HEK293 (cell line): ENCODE measurements at regions not wholly inside any gene's neighbourhood (a gene's known extent, or its start where the extent isn't known, plus 50 kb on each side); places are given as distances from the start of the nearest gene placed in this dataset.

Experiments used
- BCL11A ChIP-seq: fragments of 450-650 bp; formaldehyde crosslinking; IDR thresholded peaks from 2 replicates; pipeline ENCODE4 v1.5.1; 2016; ENCODE audit warnings: low read depth, missing biosample characterization, missing genetic modification characterization
- EGR2 ChIP-seq: fragments of 450-650 bp; formaldehyde crosslinking; IDR thresholded peaks from 2 replicates; pipeline ENCODE4 v1.5.1; 2016; ENCODE audit warnings: low read depth, missing biosample characterization, missing genetic modification characterization
- GLIS1 ChIP-seq: fragments of 450-650 bp; formaldehyde crosslinking; IDR thresholded peaks from 2 replicates; pipeline ENCODE4 v1.5.1; 2016; ENCODE audit warnings: missing biosample characterization, missing genetic modification characterization
- HOXD13 ChIP-seq: sonication (generic); formaldehyde crosslinking; IDR thresholded peaks from 2 replicates; pipeline ENCODE4 v1.8.0; 2022; ENCODE audit warnings: missing genetic modification reagents, borderline replicate concordance
- IKZF3 ChIP-seq: fragments of 450-650 bp; IDR thresholded peaks from 2 replicates; pipeline ENCODE4 v1.5.0; 2018; ENCODE audit warnings: missing biosample characterization, mild to moderate bottlenecking, missing genetic modification characterization, moderate library complexity
- OSR2 ChIP-seq: fragments of 450-650 bp; formaldehyde crosslinking; IDR thresholded peaks from 2 replicates; pipeline ENCODE4 v1.5.1; 2016; ENCODE audit warnings: missing biosample characterization, missing genetic modification characterization
- SCRT1 ChIP-seq: fragments of 450-650 bp; formaldehyde crosslinking; IDR thresholded peaks from 2 replicates; pipeline ENCODE4 v1.5.1; 2016; ENCODE audit warnings: missing biosample characterization, missing genetic modification characterization, borderline replicate concordance
- SP3 ChIP-seq: fragments of 450-650 bp; formaldehyde crosslinking; IDR thresholded peaks from 2 replicates; pipeline ENCODE4 v1.5.1; 2016; ENCODE audit warnings: missing biosample characterization, missing genetic modification characterization
- TCF7L2 ChIP-seq: IDR thresholded peaks from 2 replicates; pipeline ENCODE4 v1.6.1; 2011; ENCODE audit warnings: low read depth, mild to moderate bottlenecking, inconsistent platforms, low read length, moderate library complexity, borderline replicate concordance
- YY2 ChIP-seq: fragments of 450-650 bp; formaldehyde crosslinking; IDR thresholded peaks from 2 replicates; pipeline ENCODE4 v1.5.1; 2016; ENCODE audit warnings: missing biosample characterization, missing genetic modification characterization
- ZBTB20 ChIP-seq: fragments of 450-650 bp; formaldehyde crosslinking; IDR thresholded peaks from 2 replicates; pipeline ENCODE4 v1.5.1; 2016; ENCODE audit warnings: missing biosample characterization, missing genetic modification characterization
- ZBTB21 ChIP-seq: fragments of 450-650 bp; formaldehyde crosslinking; IDR thresholded peaks from 2 replicates; pipeline ENCODE4 v1.5.1; 2017; ENCODE audit warnings: missing biosample characterization, missing genetic modification characterization
- ZBTB7A ChIP-seq: fragments of 450-650 bp; formaldehyde crosslinking; IDR thresholded peaks from 2 replicates; pipeline ENCODE4 v1.5.1; 2016; ENCODE audit warnings: low read depth, missing biosample characterization, missing genetic modification characterization
- ZFP41 ChIP-seq: fragments of 450-650 bp; formaldehyde crosslinking; IDR thresholded peaks from 2 replicates; pipeline ENCODE4 v1.5.1; 2016; ENCODE audit warnings: missing biosample characterization, missing genetic modification characterization, borderline replicate concordance
- ZNF146 ChIP-seq: fragments of 450-650 bp; formaldehyde crosslinking; IDR thresholded peaks from 2 replicates; pipeline ENCODE4 v1.5.1; 2016; ENCODE audit warnings: missing biosample characterization, missing genetic modification characterization
- ZNF157 ChIP-seq: fragments of 450-650 bp; formaldehyde crosslinking; IDR thresholded peaks from 2 replicates; pipeline ENCODE4 v1.5.1; 2016; ENCODE audit warnings: missing biosample characterization, missing genetic modification characterization
- ZNF184 ChIP-seq: fragments of 450-650 bp; IDR thresholded peaks from 2 replicates; pipeline ENCODE4 v1.5.1; 2018; ENCODE audit warnings: missing biosample characterization, mild to moderate bottlenecking, missing genetic modification characterization
- ZNF214 ChIP-seq: fragments of 450-650 bp; formaldehyde crosslinking; IDR thresholded peaks from 2 replicates; pipeline ENCODE4 v1.5.1; 2017; ENCODE audit warnings: missing biosample characterization, mild to moderate bottlenecking, missing genetic modification characterization, borderline replicate concordance
- ZNF274 ChIP-seq, 2 experiments: fragments of 200-500 bp in 1 of 2; fragments of 450-650 bp in 1 of 2; sonication (Bioruptor generic) in 1 of 2; formaldehyde crosslinking in 1 of 2; IDR thresholded peaks; 2 replicates each; pipeline versions ENCODE4 v1.5.1 to v1.6.1; 2014 to 2016; ENCODE audit warnings: borderline replicate concordance in 1 of 2, inconsistent platforms in 1 of 2, low read length in 1 of 2, missing biosample characterization in 1 of 2, missing genetic modification characterization in 1 of 2
- ZNF292 ChIP-seq: fragments of 450-650 bp; formaldehyde crosslinking; IDR thresholded peaks from 2 replicates; pipeline ENCODE4 v1.5.1; 2016; ENCODE audit warnings: low read depth, missing biosample characterization, missing genetic modification characterization, borderline replicate concordance
- ZNF302 ChIP-seq: fragments of 450-650 bp; formaldehyde crosslinking; IDR thresholded peaks from 2 replicates; pipeline ENCODE4 v1.5.1; 2016; ENCODE audit warnings: missing biosample characterization, missing genetic modification characterization, low read depth
- ZNF404 ChIP-seq: fragments of 450-650 bp; formaldehyde crosslinking; IDR thresholded peaks from 2 replicates; pipeline ENCODE4 v1.5.1; 2017; ENCODE audit warnings: missing biosample characterization, missing genetic modification characterization
- ZNF48 ChIP-seq: fragments of 450-650 bp; formaldehyde crosslinking; IDR thresholded peaks from 2 replicates; pipeline ENCODE4 v1.5.1; 2016; ENCODE audit warnings: missing biosample characterization, missing genetic modification characterization
- ZNF501 ChIP-seq: fragments of 450-650 bp; formaldehyde crosslinking; IDR thresholded peaks from 2 replicates; pipeline ENCODE4 v1.5.1; 2016; ENCODE audit warnings: missing biosample characterization, missing genetic modification characterization
- ZNF548 ChIP-seq: fragments of 450-650 bp; formaldehyde crosslinking; IDR thresholded peaks from 2 replicates; pipeline ENCODE4 v1.5.1; 2016; ENCODE audit warnings: missing biosample characterization, missing genetic modification characterization
- ZNF561 ChIP-seq: fragments of 450-650 bp; IDR thresholded peaks from 2 replicates; pipeline ENCODE4 v1.5.1; 2018; ENCODE audit warnings: missing biosample characterization, missing genetic modification characterization, borderline replicate concordance
- TF ChIP-seq, protein P1 (sequence below): fragments of 450-650 bp; formaldehyde crosslinking; IDR thresholded peaks from 2 replicates; pipeline ENCODE4 v1.5.1; 2016; ENCODE audit warnings: missing biosample characterization, missing genetic modification characterization, borderline replicate concordance
- TF ChIP-seq, protein P2 (sequence below): fragments of 450-650 bp; formaldehyde crosslinking; IDR thresholded peaks from 2 replicates; pipeline ENCODE4 v1.5.1; 2016; ENCODE audit warnings: missing biosample characterization, missing genetic modification characterization
- TF ChIP-seq, protein P3 (sequence below): fragments of 450-650 bp; formaldehyde crosslinking; IDR thresholded peaks from 2 replicates; pipeline ENCODE4 v1.5.1; 2016; ENCODE audit warnings: missing biosample characterization, missing genetic modification characterization
- TF ChIP-seq, protein P4 (sequence below): fragments of 450-650 bp; IDR thresholded peaks from 2 replicates; pipeline ENCODE4 v1.5.1; 2018; ENCODE audit warnings: missing biosample characterization, mild to moderate bottlenecking, missing genetic modification characterization

DNA sequence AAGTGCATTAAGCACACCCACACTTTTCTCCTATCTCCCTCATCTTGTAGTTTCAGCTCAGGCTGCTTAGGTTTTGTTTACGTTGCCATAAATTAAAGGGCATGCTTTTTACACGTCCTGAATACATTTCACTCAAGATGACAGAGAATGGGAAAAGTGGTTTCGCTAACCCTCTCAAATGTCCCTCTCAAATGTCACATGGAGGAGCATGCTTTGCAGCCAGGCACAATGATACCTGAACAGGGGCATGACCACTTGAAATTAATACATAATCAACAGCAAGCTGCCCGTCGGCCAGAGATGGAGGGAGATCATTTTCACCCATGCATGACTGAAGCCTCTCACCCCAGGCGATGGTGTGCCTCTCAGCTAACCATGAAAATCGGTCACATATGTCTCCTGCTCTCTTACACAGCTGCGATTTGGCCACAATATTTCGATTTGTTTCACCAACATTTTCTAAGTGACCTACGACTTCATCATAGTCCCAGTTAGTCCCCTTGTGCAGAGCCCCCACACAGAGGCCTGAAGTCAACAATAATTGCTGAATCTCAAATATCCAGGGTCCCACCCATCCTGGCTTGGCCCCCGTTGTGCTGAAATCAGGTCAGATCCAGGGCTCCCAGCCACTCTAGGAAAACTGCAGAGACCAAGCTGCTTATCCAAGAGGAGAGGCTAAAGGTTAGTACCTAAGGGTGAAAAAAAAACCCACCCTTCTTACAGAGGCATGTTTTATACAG is 373.9 kb upstream of the NFE2L3 start (continued):
- TF ChIP-seq ZFP41 (tag by site-specific recombination) (no peak), TCF7L2 (peak; percentile 73), ZNF404 (no peak), ZNF561 (tag by site-specific recombination) (peak; percentile 68; the same call in 1 of the 2 replicates), ZNF157 (tag by site-specific recombination) (no peak), ZNF274 (IDR thresholded peaks at IDR 0.05; ENCODE audit: low read length) (no peak), ZNF274 (tag by site-specific recombination; IDR thresholded peaks at IDR 0.05; ENCODE audit: borderline replicate concordance) (no peak), ZBTB21 (tag by site-specific recombination) (peak; percentile 62), YY2 (no peak), ZNF548 (tag by site-specific recombination) (no peak), SP3 (tag by site-specific recombination) (no peak), ZNF146 (tag by site-specific recombination) (no peak), ZBTB7A (tag by site-specific recombination) (0 out of 2 replicates have a peak, but pooled peaks have one; percentile 42), HOXD13 (CRISPR knock-in tag) (no peak), ZNF292 (tag by site-specific recombination) (no peak), ZNF501 (tag by site-specific recombination) (peak; percentile 79), ZNF214 (tag by site-specific recombination) (no peak), ZNF48 (no peak), BCL11A (tag by site-specific recombination) (peak; percentile 58; the same call in 1 of the 2 replicates), IKZF3 (tag by site-specific recombination) (peak; percentile 94), SCRT1 (0 out of 2 replicates have a peak, but pooled peaks have one; percentile 28), ZNF184 (tag by site-specific recombination) (no peak), EGR2 (tag by site-specific recombination) (peak; percentile 22; the same call in 1 of the 2 replicates), ZNF302 (no peak), OSR2 (tag by site-specific recombination) (peak; percentile 96), GLIS1 (peak; percentile 46), ZBTB20 (no peak; the same call in 1 of the 2 replicates)
- TF ChIP-seq, protein P1, sequence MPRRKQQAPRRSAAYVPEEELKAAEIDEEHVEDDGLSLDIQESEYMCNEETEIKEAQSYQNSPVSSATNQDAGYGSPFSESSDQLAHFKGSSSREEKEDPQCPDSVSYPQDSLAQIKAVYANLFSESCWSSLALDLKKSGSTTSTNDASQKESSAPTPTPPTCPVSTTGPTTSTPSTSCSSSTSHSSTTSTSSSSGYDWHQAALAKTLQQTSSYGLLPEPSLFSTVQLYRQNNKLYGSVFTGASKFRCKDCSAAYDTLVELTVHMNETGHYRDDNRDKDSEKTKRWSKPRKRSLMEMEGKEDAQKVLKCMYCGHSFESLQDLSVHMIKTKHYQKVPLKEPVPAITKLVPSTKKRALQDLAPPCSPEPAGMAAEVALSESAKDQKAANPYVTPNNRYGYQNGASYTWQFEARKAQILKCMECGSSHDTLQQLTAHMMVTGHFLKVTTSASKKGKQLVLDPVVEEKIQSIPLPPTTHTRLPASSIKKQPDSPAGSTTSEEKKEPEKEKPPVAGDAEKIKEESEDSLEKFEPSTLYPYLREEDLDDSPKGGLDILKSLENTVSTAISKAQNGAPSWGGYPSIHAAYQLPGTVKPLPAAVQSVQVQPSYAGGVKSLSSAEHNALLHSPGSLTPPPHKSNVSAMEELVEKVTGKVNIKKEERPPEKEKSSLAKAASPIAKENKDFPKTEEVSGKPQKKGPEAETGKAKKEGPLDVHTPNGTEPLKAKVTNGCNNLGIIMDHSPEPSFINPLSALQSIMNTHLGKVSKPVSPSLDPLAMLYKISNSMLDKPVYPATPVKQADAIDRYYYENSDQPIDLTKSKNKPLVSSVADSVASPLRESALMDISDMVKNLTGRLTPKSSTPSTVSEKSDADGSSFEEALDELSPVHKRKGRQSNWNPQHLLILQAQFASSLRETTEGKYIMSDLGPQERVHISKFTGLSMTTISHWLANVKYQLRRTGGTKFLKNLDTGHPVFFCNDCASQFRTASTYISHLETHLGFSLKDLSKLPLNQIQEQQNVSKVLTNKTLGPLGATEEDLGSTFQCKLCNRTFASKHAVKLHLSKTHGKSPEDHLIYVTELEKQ, result peak; percentile 85; the same call in 1 of the 2 replicates
- TF ChIP-seq, protein P2, sequence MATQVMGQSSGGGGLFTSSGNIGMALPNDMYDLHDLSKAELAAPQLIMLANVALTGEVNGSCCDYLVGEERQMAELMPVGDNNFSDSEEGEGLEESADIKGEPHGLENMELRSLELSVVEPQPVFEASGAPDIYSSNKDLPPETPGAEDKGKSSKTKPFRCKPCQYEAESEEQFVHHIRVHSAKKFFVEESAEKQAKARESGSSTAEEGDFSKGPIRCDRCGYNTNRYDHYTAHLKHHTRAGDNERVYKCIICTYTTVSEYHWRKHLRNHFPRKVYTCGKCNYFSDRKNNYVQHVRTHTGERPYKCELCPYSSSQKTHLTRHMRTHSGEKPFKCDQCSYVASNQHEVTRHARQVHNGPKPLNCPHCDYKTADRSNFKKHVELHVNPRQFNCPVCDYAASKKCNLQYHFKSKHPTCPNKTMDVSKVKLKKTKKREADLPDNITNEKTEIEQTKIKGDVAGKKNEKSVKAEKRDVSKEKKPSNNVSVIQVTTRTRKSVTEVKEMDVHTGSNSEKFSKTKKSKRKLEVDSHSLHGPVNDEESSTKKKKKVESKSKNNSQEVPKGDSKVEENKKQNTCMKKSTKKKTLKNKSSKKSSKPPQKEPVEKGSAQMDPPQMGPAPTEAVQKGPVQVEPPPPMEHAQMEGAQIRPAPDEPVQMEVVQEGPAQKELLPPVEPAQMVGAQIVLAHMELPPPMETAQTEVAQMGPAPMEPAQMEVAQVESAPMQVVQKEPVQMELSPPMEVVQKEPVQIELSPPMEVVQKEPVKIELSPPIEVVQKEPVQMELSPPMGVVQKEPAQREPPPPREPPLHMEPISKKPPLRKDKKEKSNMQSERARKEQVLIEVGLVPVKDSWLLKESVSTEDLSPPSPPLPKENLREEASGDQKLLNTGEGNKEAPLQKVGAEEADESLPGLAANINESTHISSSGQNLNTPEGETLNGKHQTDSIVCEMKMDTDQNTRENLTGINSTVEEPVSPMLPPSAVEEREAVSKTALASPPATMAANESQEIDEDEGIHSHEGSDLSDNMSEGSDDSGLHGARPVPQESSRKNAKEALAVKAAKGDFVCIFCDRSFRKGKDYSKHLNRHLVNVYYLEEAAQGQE (tag by site-specific recombination), result no peak
- TF ChIP-seq, protein P3, sequence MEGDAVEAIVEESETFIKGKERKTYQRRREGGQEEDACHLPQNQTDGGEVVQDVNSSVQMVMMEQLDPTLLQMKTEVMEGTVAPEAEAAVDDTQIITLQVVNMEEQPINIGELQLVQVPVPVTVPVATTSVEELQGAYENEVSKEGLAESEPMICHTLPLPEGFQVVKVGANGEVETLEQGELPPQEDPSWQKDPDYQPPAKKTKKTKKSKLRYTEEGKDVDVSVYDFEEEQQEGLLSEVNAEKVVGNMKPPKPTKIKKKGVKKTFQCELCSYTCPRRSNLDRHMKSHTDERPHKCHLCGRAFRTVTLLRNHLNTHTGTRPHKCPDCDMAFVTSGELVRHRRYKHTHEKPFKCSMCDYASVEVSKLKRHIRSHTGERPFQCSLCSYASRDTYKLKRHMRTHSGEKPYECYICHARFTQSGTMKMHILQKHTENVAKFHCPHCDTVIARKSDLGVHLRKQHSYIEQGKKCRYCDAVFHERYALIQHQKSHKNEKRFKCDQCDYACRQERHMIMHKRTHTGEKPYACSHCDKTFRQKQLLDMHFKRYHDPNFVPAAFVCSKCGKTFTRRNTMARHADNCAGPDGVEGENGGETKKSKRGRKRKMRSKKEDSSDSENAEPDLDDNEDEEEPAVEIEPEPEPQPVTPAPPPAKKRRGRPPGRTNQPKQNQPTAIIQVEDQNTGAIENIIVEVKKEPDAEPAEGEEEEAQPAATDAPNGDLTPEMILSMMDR (tag by site-specific recombination), result no peak
- TF ChIP-seq, protein P4, sequence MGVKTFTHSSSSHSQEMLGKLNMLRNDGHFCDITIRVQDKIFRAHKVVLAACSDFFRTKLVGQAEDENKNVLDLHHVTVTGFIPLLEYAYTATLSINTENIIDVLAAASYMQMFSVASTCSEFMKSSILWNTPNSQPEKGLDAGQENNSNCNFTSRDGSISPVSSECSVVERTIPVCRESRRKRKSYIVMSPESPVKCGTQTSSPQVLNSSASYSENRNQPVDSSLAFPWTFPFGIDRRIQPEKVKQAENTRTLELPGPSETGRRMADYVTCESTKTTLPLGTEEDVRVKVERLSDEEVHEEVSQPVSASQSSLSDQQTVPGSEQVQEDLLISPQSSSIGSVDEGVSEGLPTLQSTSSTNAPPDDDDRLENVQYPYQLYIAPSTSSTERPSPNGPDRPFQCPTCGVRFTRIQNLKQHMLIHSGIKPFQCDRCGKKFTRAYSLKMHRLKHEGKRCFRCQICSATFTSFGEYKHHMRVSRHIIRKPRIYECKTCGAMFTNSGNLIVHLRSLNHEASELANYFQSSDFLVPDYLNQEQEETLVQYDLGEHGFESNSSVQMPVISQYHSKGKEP, result peak; percentile 100
